PC-9 (cell line): ENCODE measurements at regions not wholly inside any gene's neighbourhood (a gene's known extent, or its start where the extent isn't known, plus 50 kb on each side); places are given as distances from the start of the nearest gene placed in this dataset.

ENCODE experiments used
- CTCF ChIP-seq: fragments of 200-600 bp; sonication (generic); conservative IDR thresholded peaks from 2 replicates; pipeline ENCODE4 v1.6.1; 2017; ENCODE audit warnings: mixed run types, antibody characterized with exemption, mild to moderate bottlenecking, moderate library complexity
- EZH2 ChIP-seq: fragments of 200-600 bp; sonication (generic); IDR thresholded peaks from 2 replicates; pipeline ENCODE4 v1.8.0; 2017; ENCODE audit warnings: antibody characterized with exemption, low read depth

GRCh38 chr7:156100086-156100485, 287.8 kb upstream of the SHH start:
- TF ChIP-seq CTCF, result no peak
- TF ChIP-seq EZH2, result no peak
